ENCODE measurements at regions not wholly inside any gene's neighbourhood (a gene's known extent, or its start where the extent isn't known, plus 50 kb on each side); places are given as distances from the start of the nearest gene placed in this dataset.
"Not testable (repeated sequence)": the region's sequence is repeated elsewhere in the genome, so short reads cannot be mapped to it uniquely, and the experiment has no call there.

GRCh38 chr10:60613434-60613833, 164.8 kb upstream of the CDK1 start:
- no peak for DNase-seq

DNA sequence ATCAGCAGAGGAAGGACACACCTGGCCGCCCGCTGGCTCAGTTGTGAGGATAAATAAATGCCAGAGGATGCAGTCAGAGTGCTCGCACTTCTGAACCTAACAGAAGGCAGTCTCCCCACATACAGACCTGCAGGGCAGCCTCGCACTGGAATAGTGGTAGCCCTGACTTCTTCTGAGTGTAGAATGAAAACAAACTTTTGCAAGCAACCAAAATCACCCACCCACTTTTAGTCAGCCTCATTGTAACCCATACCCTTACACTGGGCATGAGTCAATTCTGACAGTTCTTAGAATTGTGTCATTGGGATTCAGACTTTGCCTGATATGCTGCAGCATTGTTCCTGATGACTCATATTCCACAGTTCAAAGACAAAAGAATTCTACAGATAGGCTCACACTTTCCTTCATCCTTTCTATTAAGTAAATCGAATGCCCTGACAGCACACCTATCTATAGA, 167.0 kb upstream of the CDK1 start:
- DNase-seq, result no peak

DNA sequence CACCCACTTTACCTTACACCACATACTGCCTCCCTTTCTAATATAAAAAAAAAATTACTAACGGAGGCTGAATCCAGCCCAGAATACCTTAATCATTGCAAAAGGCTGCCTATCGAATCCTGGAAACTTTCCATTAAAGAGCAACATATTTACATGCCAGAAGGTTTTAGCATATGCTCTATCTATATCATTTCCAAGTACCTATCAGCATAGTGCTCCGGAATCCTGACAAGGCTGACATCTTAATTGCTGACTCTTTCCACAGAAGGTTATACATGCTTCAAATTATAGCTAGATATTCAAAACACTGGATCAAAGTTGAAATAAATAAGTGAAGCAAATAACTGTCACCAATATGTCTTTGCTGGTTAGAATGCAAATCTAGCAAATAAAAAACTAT, 170.9 kb upstream of the CDK1 start:
- no peak for DNase-seq

DNA sequence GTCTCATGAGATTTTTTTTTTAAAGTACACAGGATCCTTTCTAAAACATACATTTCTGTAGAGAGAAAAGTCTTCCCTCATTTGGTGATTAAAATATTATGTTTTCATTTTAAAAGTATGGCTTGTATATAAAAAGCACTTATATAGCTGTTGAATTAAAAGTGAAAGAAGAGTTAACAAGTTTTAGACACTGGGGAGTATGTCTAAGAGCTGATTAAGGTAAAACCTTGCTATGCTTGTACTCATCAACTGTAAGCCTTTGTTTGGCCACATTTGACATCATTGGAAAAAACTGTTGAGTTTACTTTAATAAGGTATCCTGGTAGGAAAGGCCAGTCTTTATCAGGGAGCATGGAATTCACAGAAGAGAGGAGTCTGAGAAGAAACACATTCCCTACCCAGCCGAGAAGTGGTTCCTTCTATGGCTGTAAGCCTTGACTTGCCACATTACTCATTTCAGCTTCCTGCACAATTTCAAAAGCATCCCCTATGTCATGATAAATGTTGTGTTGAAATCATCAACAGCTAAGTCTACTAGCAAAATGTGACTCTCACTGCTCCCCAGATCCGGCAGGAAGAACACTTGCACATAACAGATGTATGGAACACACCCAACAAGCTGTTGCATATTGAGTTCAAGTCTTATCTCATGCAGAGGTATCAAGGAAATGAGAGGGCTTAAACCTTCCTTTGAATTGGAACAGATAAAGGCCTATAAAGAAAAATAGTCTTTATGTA, 171.8 kb upstream of the CDK1 start:
- no peak for DNase-seq

DNA sequence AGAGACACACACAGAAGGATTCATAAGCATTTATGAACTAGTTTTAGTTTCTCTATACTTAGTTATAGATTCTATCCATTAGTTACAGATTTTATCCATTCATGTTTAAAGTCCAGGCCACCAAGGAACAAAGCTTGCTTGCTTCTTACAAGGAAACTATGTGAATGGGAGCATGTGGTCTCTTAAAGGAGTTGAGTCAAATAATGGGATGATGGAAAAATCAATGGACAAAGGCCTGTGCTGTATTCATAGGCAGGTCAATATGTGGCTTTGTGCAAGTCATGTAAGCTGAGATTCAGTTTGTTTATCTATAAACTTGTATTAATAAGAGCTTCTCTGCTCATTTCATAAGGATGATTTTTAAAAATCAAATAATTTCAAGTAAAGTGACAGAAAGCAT, 172.8 kb upstream of the CDK1 start:
- no peak for DNase-seq

GRCh38 chr10:60604342-60604741, 173.9 kb upstream of the CDK1 start:
- DNase-seq, result no peak

DNA sequence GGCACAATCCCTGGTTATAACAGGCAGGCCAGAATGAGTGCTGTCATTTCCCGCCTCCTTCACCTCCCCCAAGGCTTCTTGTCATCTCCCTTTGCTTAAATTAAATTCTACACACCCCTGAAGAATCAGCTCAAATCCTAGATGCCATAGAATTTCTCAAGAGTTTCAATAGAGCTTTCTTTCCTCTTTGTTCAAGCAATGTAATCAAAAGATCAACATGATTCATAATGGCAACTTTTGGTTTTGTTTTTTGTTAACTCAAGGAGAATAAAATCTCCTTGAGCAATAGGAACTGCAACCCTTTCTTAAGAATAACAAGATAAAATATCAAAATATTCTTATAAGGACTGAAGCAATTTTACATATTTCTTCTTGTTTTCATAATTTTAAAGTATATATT, 180.8 kb upstream of the CDK1 start:
- no peak for DNase-seq

DNA sequence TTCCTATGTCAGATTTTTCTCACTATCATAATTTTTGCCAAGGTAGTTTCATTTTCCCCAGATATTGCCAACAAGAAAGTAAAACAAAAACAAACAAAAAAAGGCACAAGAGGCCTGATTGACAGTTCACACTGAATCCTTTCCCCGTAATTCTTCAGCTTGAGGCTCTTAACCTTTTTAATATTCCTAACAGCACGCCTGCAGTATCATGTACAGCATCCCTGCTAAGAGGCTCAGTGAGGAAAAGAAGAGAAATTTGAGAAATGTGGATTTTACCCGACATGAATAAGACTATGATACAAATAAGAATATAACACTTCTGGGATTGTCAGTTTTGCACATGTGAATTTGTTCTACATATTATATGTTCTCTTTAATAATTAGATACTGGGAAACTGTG, 182.4 kb upstream of the CDK1 start:
- no peak for DNase-seq

- no peak for DNase-seq
Observed at GRCh38 chr10:60594476-60595051, 183.7 kb upstream of the CDK1 start.

DNA sequence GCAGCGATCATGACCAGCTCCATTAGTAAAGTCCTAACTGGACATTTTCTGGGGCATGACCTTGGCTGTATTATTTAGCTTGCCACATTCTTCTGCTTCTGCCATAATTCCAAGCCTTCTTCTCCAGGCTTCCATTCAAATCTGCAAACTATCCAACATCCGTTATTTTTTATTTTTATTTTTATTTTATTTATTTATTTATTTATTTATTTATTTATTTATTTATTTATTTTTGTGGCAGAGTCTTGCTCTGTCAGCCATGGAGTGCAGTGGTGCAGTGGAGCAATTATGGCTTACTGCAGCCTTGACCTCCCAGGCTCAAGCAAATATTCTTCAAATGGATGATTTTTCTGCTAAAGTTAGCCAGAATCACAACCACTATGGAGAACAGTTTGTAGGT, 187.2 kb upstream of the CDK1 start:
- no peak for DNase-seq

DNA sequence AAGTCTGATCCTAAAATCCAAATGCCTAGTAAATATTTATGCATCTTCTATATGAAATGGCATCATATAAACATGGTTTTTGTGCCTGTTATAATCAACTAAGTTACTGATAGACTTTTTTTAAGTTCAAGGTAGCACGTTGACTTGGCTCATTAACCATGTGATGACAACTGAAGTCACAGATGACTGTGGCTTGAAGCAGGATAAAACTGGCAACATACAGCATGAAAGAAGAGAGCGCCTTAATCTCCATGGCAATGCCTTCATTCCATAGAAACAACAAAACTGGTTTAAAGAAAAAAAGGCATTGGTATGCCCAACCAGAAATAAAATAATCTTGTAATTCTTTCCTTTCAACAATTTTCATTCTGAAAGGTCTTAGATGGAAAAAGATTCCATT, 188.9 kb upstream of the CDK1 start:
- no peak for DNase-seq

GRCh38 chr10:60581782-60582181, 192.1 kb upstream of the ANK3 start:
- not testable (repeated sequence) for DNase-seq

DNA sequence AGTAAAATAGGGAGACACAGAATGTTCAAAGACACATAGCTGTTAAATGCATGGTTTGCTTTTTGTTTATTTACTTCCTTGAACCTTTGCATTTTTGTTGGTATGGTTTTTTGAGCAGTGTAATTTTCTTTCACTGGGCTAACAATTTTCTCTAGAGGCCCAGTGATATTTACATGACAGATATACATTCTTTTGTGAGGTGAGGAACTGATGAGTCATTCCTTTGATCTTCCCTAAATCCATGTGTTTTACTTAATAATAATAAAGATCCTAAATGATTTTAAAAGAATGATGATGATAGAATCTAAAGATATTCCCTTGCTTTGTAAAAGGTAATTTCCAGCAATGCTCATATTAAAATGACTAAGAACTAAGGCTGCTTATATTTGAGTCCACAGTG, 188.5 kb upstream of the ANK3 start:
- no peak for DNase-seq

DNA sequence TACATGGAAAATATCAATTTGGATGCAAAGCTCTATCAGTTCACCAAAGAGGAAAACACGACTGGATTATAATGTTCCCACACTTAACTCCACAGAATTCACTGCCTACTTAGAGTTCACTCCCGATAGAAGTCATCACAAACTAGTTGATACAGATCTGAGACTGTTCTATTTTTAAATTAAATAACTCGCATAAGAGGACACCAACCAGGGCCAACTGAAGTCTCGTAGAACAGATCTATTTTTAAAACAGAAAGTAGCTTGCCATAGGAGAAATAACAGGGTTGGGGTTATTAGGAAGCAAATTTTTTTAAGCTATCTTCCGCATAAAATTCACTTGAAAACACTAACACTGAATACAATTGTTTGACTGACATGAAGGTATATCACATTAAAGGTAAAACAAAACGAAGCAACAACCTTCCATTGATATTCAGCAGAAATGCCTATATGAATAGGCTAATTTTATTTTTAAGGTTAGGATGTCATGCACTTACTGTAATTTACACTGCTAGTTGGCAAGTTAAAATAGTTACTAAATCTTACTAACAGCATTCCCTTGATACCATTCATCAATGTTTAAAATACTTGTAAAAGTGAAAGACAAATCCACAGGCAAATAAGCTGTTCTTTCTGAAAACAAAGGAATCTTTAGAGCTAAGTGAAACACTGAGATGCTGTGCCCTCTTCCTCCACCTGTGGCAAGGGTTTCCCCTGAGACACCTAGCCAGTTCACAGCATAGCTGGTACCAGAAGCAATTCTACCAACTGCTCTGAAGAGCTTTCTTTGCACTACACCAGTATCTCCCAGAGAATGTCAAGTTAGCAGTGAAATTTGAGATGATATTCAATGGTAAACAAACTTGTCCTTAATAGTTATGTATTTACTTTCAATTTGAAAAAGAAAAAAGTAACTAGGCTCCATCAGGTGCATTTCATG, 186.7 kb upstream of the ANK3 start:
- no peak for DNase-seq

DNA sequence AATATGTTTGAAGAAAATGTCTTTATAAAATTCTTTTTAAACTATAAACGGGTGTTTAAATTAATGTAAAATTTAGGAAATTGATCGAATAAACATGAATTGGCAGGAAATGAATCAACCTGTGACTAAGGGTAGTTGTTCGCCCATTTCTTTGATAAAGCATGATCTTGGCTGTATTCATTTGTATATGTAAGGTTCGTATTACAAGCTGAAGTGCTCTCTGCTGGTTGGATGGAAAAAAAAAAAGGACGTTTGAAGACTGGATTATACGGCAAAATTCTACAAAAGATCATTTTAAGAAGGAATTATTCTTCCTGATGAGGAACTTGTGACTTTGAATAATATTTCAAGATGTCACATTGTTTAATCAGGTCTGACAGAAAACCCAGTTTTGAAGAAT, 185.4 kb upstream of the ANK3 start:
- DNase-seq, result no peak

GRCh38 chr10:60574388-60574787, 184.7 kb upstream of the ANK3 start:
- DNase-seq, result no peak

DNA sequence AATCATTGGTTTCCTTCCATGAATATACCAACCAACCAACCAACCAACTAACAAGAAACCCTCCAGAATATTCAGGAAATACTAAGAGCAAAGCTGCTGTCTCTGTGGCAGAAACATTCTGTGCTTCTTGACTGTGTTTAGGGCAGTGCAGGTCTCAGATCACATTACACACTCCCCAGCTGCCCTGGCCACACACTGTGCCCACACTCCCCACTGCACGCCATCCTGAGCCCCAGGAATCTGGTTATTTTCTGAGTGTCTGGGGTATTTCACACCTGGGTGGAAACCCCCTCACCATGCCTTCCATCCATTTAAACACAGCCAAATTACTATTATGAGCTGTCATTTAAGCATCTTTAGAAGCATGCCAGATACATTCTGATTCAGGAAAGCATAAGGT, 183.7 kb upstream of the ANK3 start:
- DNase-seq, result no peak

GRCh38 chr10:60572511-60573194, 183.0 kb upstream of the ANK3 start:
- DNase-seq, result no peak

- DNase-seq, result no peak
Observed at GRCh38 chr10:60570896-60571295, 181.2 kb upstream of the ANK3 start.

DNA sequence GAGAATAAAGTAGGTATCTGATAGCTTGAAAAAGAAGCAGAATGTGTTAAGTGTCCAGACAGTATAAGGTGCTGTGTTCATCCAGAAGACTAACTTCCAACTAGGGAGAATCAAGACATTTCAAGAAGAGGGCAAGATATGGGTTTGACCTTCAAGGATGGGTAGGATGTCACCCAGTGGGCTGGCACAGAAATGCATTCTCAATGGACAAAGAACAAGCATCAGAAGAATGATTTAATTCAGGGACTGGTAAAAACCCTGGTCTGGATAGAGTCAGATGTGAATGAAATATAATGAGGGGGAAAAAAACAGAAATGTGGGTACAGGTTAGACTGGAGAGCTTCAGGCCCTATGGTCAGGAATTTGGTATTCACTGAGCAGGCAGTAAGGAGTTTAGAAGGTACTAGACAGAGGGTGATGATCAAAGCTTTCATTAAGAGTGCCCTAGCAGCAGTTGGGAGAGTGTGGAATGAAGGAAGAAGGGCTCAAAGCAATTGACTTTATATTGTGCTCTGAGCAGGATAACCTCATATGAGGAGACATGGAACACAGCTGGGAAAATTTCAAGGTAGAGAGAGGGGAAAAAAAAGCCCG, 180.7 kb upstream of the ANK3 start:
- DNase-seq, result no peak

DNA sequence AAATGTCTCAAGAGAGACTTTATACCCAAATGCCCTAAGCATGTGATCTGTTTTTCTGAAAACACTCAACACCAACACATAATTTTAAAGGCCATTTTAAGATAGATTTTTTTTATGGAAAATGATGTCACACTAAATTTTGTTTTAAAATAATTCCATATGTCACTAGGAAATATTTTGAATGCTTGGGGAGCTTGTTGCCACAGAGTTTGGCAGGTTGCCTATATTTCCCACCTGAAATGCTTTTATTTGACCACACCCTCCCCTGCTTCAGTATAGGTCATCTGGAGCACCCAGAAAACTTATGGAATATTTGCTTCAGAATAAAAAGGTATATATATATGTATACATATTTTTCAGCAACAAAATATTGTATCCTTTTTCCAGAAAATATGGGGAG, 180.0 kb upstream of the ANK3 start:
- no peak for DNase-seq

DNA sequence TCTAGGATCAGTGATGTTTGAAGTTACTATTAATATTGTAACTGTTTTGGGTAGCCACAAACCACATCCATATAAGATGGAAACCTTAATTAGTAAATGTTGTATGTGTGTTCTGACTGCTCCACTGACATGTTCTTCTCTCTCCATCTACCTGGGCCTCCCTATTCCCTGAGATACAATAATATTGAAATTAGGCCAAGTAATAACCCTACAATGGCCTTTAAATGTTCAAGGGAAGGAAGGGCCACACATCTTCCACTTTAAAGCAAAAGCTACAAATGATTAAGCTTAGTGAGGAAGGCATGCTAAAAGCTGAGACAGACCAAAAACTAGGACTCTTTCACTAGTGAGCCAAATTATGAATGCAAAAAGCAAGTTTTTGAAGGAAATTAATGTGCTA, 176.4 kb upstream of the ANK3 start:
- DNase-seq, result no peak

- DNase-seq, result no peak
Observed at GRCh38 chr10:60565492-60565891, 175.8 kb upstream of the ANK3 start.
